Transverse colon (tissue), 4 donors: ENCODE measurements at regions not wholly inside any gene's neighbourhood (a gene's known extent, or its start where the extent isn't known, plus 50 kb on each side); places are given as distances from the start of the nearest gene placed in this dataset.

Experiments
- EP300 ChIP-seq: sonication (generic); formaldehyde crosslinking; IDR thresholded peaks from one replicate; pipeline ENCODE4 v1.6.1; 2017; ENCODE audit warnings: antibody characterized with exemption, low read depth
- POLR2A ChIP-seq: fragments of 450-650 bp; IDR thresholded peaks from one replicate; pipeline ENCODE4 v1.6.1; 2016; ENCODE audit warnings: antibody characterized with exemption, mild to moderate bottlenecking, moderate library complexity
- POLR2AphosphoS5 ChIP-seq, 3 donors: sonication (generic); formaldehyde crosslinking; IDR thresholded peaks; one replicate each; pipeline ENCODE4 v1.6.1; 2016; ENCODE audit warnings: antibody characterized with exemption in 3 of 3
- TF ChIP-seq, protein P1 (sequence below), 5 experiments: fragments of 200-600 bp in 3 of 5; fragments of 450-650 bp in 2 of 5; sonication (generic) in 3 of 5; IDR thresholded peaks; 1 replicate in 2 of 5; 2 replicates in 3 of 5; pipeline ENCODE4 v1.5.1; 2016 to 2017; ENCODE audit warnings: antibody characterized with exemption in 5 of 5, inconsistent platforms in 3 of 5, mild to moderate bottlenecking in 2 of 5, moderate library complexity in 1 of 5

DNA sequence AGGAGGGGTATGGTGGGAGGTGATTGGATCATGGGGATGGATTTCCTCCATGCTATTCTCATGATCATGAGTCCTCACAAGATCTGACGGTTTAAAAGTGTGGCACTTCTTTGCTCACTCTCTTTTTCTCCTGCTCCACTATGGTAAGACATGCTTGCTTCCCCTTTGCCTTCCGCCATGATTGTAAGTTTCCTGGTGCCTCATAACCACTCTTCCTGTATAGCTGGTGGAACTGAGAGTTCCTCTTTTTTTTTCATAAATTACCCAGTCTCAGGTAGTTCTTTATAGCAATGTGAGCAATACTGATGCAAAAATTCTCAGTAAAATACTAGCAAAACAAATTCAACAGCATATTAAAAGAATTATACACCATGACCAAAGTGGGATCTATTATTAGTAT is 728.5 kb upstream of the SLC8A1 start:
- no peak for TF ChIP-seq POLR2AphosphoS5 (IDR thresholded peaks at IDR 0.05)
- TF ChIP-seq, protein P1, sequence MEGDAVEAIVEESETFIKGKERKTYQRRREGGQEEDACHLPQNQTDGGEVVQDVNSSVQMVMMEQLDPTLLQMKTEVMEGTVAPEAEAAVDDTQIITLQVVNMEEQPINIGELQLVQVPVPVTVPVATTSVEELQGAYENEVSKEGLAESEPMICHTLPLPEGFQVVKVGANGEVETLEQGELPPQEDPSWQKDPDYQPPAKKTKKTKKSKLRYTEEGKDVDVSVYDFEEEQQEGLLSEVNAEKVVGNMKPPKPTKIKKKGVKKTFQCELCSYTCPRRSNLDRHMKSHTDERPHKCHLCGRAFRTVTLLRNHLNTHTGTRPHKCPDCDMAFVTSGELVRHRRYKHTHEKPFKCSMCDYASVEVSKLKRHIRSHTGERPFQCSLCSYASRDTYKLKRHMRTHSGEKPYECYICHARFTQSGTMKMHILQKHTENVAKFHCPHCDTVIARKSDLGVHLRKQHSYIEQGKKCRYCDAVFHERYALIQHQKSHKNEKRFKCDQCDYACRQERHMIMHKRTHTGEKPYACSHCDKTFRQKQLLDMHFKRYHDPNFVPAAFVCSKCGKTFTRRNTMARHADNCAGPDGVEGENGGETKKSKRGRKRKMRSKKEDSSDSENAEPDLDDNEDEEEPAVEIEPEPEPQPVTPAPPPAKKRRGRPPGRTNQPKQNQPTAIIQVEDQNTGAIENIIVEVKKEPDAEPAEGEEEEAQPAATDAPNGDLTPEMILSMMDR (IDR thresholded peaks at IDR 0.05), result no peak
- no peak for TF ChIP-seq POLR2A
- no peak for TF ChIP-seq EP300
